Liver (tissue), 8 donors: ENCODE measurements at regions not wholly inside any gene's neighbourhood (a gene's known extent, or its start where the extent isn't known, plus 50 kb on each side); places are given as distances from the start of the nearest gene placed in this dataset.

Source experiments
- DNase-seq: peaks from one replicate; pipeline ENCODE4 v3.0.0-alpha.2; 2017; ENCODE audit warnings: low spot score
- H3K27ac ChIP-seq, 2 donors: one replicate each; pipeline ENCODE4 v1.7.0; 2013; ENCODE audit warnings: inconsistent platforms in 2 of 2, low read length in 2 of 2, control low read depth in 1 of 2, low read depth in 1 of 2, mild to moderate bottlenecking in 1 of 2
- H3K27me3 ChIP-seq, 4 donors: one replicate each; pipeline versions ENCODE4 v1.6.1 to v1.7.0; 2013; ENCODE audit warnings: low read length in 3 of 4, inconsistent platforms in 1 of 4, mild to moderate bottlenecking in 1 of 4, moderate library complexity in 1 of 4; ENCODE audit not compliant: control insufficient read depth in 4 of 4, insufficient read depth in 4 of 4
- H3K36me3 ChIP-seq, 4 donors: one replicate each; pipeline versions ENCODE4 v1.6.1 to v1.7.0; 2013; ENCODE audit warnings: low read length in 3 of 4, mild to moderate bottlenecking in 3 of 4, low read depth in 1 of 4, moderate library complexity in 1 of 4; ENCODE audit not compliant: control insufficient read depth in 4 of 4, insufficient read depth in 3 of 4
- H3K4me1 ChIP-seq, 4 donors: one replicate each; pipeline versions ENCODE4 v1.6.1 to v1.7.0; 2013; ENCODE audit warnings: low read length in 3 of 4, mild to moderate bottlenecking in 3 of 4, moderate library complexity in 1 of 4; ENCODE audit not compliant: control insufficient read depth in 4 of 4, insufficient read depth in 4 of 4
- H3K4me3 ChIP-seq, 3 donors: one replicate each; pipeline versions ENCODE4 v1.6.1 to v1.7.0; 2013; ENCODE audit warnings: low read length in 3 of 3, control low read depth in 1 of 3, low read depth in 1 of 3, mild to moderate bottlenecking in 1 of 3
- H3K9ac ChIP-seq, 2 donors: one replicate each; pipeline ENCODE4 v1.7.0; 2013; ENCODE audit warnings: low read length in 2 of 2, mild to moderate bottlenecking in 2 of 2, moderate library complexity in 2 of 2, control low read depth in 1 of 2, low read depth in 1 of 2
- H3K9me3 ChIP-seq, 4 donors: one replicate each; pipeline versions ENCODE4 v1.6.1 to v1.7.0; 2013; ENCODE audit warnings: low read length in 3 of 4; ENCODE audit not compliant: control insufficient read depth in 4 of 4
- EGR1 ChIP-seq, 2 donors: IDR thresholded peaks; 2 replicates each; pipeline ENCODE4 v1.6.1; 2016 to 2018; ENCODE audit warnings: antibody characterized with exemption in 2 of 2, low read depth in 2 of 2
- FOXA1 ChIP-seq: IDR thresholded peaks from 2 replicates; pipeline ENCODE4 v1.6.1; 2016; ENCODE audit warnings: antibody characterized with exemption
- FOXA2 ChIP-seq: IDR thresholded peaks from 2 replicates; pipeline ENCODE4 v1.6.1; 2016; ENCODE audit warnings: antibody characterized with exemption
- GABPA ChIP-seq, 2 donors: IDR thresholded peaks in 1 of 2; conservative IDR thresholded peaks in 1 of 2; 2 replicates each; pipeline ENCODE4 v1.6.1; 2016; ENCODE audit warnings: antibody characterized with exemption in 2 of 2, mild to moderate bottlenecking in 1 of 2, moderate library complexity in 1 of 2
- HNF4A ChIP-seq, 2 donors: conservative IDR thresholded peaks; 2 replicates each; pipeline ENCODE4 v1.6.1; 2016; ENCODE audit warnings: antibody characterized with exemption in 2 of 2, mild to moderate bottlenecking in 2 of 2
- RAD21 ChIP-seq, 2 donors: IDR thresholded peaks; 2 replicates each; pipeline ENCODE4 v1.6.1; 2016; ENCODE audit warnings: antibody characterized with exemption in 2 of 2, mild to moderate bottlenecking in 2 of 2
- RXRA ChIP-seq, 2 donors: IDR thresholded peaks; 2 replicates each; pipeline ENCODE4 v1.6.1; 2017 to 2018; ENCODE audit warnings: antibody characterized with exemption in 2 of 2, mild to moderate bottlenecking in 1 of 2
- SP1 ChIP-seq: IDR thresholded peaks from 2 replicates; pipeline ENCODE4 v1.6.1; 2018; ENCODE audit warnings: antibody characterized with exemption, mild to moderate bottlenecking
- TAF1 ChIP-seq: conservative IDR thresholded peaks from 2 replicates; pipeline ENCODE4 v1.6.1; 2016; ENCODE audit warnings: antibody characterized with exemption, mild to moderate bottlenecking
- YY1 ChIP-seq: IDR thresholded peaks from 2 replicates; pipeline ENCODE4 v1.6.1; 2016; ENCODE audit warnings: antibody characterized with exemption, mild to moderate bottlenecking
- WGBS: extraction: QIAGEN DNeasy Blood & Tissue Kit; methylation state at CpG from one replicate; pipeline ENCODE4 v1.1.7; 2013; 5-methylcytosine and 5-hydroxymethylcytosine counted together
- TF ChIP-seq, protein P1 (sequence below): IDR thresholded peaks from 2 replicates; pipeline ENCODE4 v1.6.1; 2016; ENCODE audit warnings: antibody characterized with exemption, mild to moderate bottlenecking
- TF ChIP-seq, protein P2 (sequence below): IDR thresholded peaks from 2 replicates; pipeline ENCODE4 v1.6.1; 2016; ENCODE audit warnings: antibody characterized with exemption
- TF ChIP-seq, protein P3 (sequence below): fragments of 150-350 bp; IDR thresholded peaks from 2 replicates; pipeline ENCODE4 v1.5.1; 2017; ENCODE audit warnings: improper control_type of control experiment, low read depth, low read length; ENCODE audit not compliant: missing input control
- TF ChIP-seq, protein P4 (sequence below): IDR thresholded peaks from 2 replicates; pipeline ENCODE4 v1.6.1; 2016; ENCODE audit warnings: antibody characterized with exemption
- TF ChIP-seq, protein P5 (sequence below): IDR thresholded peaks from 2 replicates; pipeline ENCODE4 v1.6.1; 2016; ENCODE audit warnings: antibody characterized with exemption
- donor health status: healthy.
- donor health status: healthy.
- donor health status: healthy.
- donor health status: healthy.
- donor health status: healthy.

DNA sequence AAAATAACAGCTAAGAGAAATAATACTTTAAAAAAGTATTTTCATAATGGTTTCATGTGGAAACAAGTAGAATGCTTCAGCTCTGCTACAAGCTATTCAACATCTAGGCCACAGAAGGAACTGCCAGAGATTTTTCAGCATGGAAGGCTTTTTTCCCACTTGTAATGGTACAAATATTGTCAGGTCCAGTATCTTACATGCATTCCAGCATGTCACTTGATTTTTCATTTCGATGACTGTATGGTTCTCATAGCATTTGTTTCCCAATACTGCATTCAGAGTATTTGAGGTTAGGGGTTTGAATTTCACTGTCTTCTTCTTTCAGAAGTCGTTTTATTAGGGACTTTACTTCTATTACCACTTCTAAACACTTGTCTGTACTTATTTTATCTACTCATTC lies 1701.5 kb upstream of the FLRT2 start:
- TF ChIP-seq, protein P1, sequence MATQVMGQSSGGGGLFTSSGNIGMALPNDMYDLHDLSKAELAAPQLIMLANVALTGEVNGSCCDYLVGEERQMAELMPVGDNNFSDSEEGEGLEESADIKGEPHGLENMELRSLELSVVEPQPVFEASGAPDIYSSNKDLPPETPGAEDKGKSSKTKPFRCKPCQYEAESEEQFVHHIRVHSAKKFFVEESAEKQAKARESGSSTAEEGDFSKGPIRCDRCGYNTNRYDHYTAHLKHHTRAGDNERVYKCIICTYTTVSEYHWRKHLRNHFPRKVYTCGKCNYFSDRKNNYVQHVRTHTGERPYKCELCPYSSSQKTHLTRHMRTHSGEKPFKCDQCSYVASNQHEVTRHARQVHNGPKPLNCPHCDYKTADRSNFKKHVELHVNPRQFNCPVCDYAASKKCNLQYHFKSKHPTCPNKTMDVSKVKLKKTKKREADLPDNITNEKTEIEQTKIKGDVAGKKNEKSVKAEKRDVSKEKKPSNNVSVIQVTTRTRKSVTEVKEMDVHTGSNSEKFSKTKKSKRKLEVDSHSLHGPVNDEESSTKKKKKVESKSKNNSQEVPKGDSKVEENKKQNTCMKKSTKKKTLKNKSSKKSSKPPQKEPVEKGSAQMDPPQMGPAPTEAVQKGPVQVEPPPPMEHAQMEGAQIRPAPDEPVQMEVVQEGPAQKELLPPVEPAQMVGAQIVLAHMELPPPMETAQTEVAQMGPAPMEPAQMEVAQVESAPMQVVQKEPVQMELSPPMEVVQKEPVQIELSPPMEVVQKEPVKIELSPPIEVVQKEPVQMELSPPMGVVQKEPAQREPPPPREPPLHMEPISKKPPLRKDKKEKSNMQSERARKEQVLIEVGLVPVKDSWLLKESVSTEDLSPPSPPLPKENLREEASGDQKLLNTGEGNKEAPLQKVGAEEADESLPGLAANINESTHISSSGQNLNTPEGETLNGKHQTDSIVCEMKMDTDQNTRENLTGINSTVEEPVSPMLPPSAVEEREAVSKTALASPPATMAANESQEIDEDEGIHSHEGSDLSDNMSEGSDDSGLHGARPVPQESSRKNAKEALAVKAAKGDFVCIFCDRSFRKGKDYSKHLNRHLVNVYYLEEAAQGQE = no peak
- TF ChIP-seq FOXA1 (no peak), SP1 (no peak), RAD21 (IDR thresholded peaks at IDR 0.05) (no peak), HNF4A (conservative IDR thresholded peaks at IDR 0.05) (no peak), RXRA (IDR thresholded peaks at IDR 0.05) (no peak), EGR1 (IDR thresholded peaks at IDR 0.05; ENCODE audit: low read depth in 2 of 2) (no peak)
- TF ChIP-seq, protein P2, sequence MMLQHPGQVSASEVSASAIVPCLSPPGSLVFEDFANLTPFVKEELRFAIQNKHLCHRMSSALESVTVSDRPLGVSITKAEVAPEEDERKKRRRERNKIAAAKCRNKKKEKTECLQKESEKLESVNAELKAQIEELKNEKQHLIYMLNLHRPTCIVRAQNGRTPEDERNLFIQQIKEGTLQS = no peak
- TF ChIP-seq, protein P3, sequence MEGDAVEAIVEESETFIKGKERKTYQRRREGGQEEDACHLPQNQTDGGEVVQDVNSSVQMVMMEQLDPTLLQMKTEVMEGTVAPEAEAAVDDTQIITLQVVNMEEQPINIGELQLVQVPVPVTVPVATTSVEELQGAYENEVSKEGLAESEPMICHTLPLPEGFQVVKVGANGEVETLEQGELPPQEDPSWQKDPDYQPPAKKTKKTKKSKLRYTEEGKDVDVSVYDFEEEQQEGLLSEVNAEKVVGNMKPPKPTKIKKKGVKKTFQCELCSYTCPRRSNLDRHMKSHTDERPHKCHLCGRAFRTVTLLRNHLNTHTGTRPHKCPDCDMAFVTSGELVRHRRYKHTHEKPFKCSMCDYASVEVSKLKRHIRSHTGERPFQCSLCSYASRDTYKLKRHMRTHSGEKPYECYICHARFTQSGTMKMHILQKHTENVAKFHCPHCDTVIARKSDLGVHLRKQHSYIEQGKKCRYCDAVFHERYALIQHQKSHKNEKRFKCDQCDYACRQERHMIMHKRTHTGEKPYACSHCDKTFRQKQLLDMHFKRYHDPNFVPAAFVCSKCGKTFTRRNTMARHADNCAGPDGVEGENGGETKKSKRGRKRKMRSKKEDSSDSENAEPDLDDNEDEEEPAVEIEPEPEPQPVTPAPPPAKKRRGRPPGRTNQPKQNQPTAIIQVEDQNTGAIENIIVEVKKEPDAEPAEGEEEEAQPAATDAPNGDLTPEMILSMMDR = no peak
- no peak for DNase-seq
- no peak overlapping the region for H3K9ac ChIP-seq
- no peaks in the 10 kb centered on the region for H3K9me3 ChIP-seq
- 59% methylated on average over 2 of the region's 2 CpGs for WGBS
- H3K4me1 ChIP-seq = no peaks in the 10 kb centered on the region
- no peaks in the 10 kb centered on the region for H3K27me3 ChIP-seq
- no peak overlapping the region for H3K27ac ChIP-seq
- H3K36me3 ChIP-seq = no peaks in the 10 kb centered on the region
- H3K4me3 ChIP-seq = no peak overlapping the region

DNA sequence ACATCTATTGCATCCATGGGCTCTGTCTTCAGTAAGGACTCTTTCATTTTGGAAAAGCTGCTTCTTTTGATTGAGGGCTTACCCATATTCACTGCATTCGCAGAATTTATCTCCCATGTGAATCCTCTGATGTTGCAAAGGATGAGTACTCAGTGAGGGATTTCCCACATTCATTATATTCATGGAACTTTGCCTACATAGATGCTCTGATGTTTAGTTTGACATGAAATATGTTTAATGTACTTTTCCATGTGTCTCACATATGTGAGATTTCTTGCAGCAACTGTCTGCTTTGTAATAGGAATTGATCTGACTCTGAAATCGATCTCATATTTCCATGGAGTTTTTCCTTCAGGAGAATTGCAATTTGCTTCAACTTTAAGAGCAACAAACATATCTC lies 1699.6 kb upstream of the FLRT2 start:
- Histone ChIP-seq H3K4me3 (no peak overlapping the region), H3K27me3 (no peaks in the 10 kb centered on the region), H3K36me3 (no peaks in the 10 kb centered on the region), H3K4me1 (no peaks in the 10 kb centered on the region), H3K27ac (no peak overlapping the region), H3K9ac (no peak overlapping the region), H3K9me3 (no peaks in the 10 kb centered on the region)
- no peak for DNase-seq
- TF ChIP-seq FOXA2 = no peak
- 71% methylated on average over 2 of the region's 2 CpGs for WGBS

DNA sequence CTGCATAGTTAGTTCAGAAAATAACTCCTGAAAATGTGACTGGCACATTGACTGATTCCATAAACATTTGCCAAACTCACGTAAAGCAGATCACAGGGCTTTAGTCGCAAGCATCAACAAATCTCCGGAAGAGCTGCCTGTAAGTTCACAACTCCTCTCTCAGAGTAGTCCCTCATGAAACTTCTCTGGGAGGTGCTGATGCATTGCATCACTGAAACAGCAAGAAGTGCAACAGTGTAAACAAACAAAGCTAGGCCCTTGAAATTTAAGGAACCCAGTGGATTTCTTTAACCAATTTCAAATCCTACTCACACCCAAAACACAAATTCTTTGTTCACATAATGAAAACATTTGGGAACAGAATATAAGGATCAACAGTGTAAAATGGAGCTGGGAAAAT lies 1691.7 kb upstream of the FLRT2 start:
- H3K9me3 ChIP-seq = no peaks in the 10 kb centered on the region
- no peak for DNase-seq
- no peaks in the 10 kb centered on the region for H3K4me1 ChIP-seq
- H3K27ac ChIP-seq = no peak overlapping the region
- no peak overlapping the region for H3K9ac ChIP-seq
- WGBS = 53% methylated on average over 3 of the region's 3 CpGs
- no peaks in the 10 kb centered on the region for H3K36me3 ChIP-seq
- no peak overlapping the region for H3K4me3 ChIP-seq
- no peaks in the 10 kb centered on the region for H3K27me3 ChIP-seq
- TF ChIP-seq EGR1 (IDR thresholded peaks at IDR 0.05; ENCODE audit: low read depth in 2 of 2) = no peak
- TF ChIP-seq, protein P1 = no peak
- TF ChIP-seq, protein P4, sequence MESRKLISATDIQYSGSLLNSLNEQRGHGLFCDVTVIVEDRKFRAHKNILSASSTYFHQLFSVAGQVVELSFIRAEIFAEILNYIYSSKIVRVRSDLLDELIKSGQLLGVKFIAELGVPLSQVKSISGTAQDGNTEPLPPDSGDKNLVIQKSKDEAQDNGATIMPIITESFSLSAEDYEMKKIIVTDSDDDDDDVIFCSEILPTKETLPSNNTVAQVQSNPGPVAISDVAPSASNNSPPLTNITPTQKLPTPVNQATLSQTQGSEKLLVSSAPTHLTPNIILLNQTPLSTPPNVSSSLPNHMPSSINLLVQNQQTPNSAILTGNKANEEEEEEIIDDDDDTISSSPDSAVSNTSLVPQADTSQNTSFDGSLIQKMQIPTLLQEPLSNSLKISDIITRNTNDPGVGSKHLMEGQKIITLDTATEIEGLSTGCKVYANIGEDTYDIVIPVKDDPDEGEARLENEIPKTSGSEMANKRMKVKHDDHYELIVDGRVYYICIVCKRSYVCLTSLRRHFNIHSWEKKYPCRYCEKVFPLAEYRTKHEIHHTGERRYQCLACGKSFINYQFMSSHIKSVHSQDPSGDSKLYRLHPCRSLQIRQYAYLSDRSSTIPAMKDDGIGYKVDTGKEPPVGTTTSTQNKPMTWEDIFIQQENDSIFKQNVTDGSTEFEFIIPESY = no peak
- TF ChIP-seq GABPA (IDR thresholded peaks at IDR 0.05 in 1 of 2, conservative IDR thresholded peaks at IDR 0.05 in 1 of 2) = no peak
- TF ChIP-seq YY1 = no peak
- no peak for TF ChIP-seq SP1
- no peak for TF ChIP-seq FOXA2
- TF ChIP-seq, protein P5, sequence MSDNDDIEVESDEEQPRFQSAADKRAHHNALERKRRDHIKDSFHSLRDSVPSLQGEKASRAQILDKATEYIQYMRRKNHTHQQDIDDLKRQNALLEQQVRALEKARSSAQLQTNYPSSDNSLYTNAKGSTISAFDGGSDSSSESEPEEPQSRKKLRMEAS = no peak
- no peak for TF ChIP-seq TAF1
